HG03064 (cell line): ENCODE measurements at regions not wholly inside any gene's neighbourhood (a gene's known extent, or its start where the extent isn't known, plus 50 kb on each side); places are given as distances from the start of the nearest gene placed in this dataset.

ENCODE experiments used
- ATAC-seq: cut with Tn5 transposase; IDR thresholded peaks from one replicate; pipeline ENCODE4 v1.9.1; 2021; ENCODE audit warnings: low read depth; ENCODE audit not compliant: unreplicated experiment

DNA sequence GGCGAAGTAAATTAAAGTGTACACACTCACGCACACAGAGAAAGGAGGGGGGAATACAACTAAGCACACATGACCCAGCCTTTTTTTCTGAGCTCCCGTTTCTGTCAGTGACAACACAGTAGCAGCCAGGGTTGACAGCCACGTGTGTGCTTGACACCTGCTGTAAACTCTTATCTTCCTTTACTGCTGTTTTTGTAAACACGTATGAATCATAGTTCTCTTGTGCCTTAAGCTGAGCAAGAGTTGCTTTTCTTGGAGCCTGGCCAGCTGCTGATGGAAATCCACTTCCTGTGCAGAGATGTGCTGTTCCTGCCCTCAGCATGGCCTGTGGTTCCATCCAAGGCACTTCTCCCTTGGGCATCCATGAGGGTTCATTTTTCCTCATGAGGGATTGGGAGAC is 561.9 kb downstream of the GALR1 start:
- ATAC-seq, result no peak

DNA sequence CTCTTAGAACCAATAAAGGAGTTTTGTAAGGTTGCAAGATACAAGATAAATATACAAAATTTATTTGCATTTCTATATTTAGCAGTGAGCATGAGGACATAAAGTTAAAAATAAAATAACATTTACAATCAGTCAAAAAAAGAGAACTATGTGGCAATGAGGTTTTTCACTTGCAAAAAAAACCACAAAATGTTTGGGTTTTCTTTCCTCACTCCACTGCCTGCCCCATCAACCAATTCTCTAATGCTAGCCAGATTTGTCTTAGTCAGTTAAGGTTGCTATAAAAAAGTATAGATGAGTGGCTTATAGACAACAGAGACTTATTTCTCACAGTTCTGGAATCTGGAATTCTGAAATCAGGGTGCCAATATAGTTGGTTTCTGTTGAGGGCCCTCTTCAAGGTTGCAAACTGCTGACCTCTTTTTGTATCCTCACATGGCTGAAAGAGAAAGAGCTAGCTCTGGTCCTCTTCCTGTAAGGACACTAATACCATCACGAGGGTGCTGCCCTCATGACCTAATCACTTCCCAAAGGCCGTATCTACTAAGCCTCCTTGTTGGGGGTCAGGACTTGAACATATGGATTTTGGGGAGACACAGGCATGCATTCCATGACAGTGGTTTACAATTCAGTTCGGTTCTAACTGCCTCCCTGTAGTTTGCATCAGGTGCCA is 566.2 kb downstream of the GALR1 start:
- no peak for ATAC-seq

DNA sequence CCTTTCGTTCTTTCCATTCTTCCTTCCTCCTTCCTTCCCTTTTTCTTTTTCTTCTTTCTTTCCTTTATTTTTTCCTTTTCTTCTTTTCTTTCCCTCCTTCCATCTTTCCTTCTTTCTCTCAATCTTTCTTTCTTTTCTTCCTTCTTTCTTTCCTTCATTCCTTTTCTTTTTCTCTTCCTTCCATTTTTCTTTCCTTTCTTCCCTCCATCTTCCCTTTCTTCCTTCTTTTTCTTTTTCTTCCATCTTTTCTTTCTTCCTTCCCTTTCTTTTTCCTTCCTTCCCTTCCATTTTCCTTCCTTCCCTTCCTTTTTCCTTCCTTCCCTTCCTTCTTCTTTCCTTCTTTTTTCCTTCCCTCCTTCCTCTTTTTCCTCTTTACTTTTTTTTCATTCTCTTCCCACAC is 568.7 kb downstream of the GALR1 start:
- no peak for ATAC-seq

DNA sequence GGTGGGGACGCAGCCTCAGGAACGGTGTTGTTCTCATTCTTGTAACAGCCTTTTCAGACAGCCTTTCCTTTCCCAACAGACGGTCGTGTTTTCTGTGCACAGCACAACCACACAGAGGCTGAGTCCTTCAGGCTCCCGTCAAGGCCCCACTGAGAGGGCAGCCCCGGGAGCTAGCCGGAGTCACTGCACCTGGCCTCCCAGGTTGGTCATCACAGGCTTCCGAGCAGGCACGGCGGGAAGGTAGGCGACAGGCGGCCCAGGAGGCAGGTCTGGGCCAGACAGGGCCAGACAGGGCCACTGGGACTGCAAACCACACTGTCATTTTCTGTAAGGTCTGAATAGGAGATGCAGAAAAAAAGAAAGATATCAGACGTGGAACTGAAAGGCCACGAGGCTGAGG is 570.8 kb downstream of the GALR1 start:
- no peak for ATAC-seq

DNA sequence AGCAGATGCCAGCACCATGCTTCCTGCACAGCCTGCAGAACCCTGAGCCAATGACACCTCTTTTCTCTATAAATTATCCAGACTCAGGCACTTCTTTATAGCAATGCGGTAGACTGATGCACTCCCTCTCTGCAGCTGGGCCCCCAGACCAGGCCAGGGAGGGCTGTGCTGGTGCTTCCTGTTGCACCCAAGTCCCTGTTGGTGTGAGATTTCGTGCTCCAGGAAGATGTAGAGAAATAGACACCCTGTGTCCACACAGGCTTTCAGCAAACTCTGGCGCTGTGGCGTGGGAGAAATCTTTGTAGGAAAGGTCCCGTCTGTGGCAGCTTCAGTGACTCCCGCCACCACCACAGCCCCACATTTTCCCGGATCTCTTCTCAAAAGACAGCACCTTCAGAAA is 572.2 kb downstream of the GALR1 start:
- no peak for ATAC-seq

DNA sequence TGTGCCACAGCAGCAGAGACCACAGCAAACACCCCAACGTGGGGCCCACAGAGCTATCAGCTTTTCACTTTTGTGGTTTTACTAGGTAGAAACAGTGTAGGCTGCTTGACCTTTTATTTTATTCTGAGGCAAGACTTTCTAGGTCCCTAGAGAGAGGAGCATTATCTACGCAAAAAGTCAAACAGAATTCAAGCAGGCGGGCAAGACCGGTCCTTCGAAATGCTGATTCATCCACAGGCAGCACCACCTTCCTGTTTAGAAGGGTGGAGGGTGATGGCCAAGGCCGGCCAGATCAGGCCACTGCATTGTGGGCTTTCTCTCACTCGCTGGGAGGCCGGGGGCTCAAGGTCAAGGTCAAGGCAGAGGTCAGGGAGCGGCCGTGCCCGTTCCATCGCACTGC is 573.0 kb downstream of the GALR1 start:
- ATAC-seq, result no peak

DNA sequence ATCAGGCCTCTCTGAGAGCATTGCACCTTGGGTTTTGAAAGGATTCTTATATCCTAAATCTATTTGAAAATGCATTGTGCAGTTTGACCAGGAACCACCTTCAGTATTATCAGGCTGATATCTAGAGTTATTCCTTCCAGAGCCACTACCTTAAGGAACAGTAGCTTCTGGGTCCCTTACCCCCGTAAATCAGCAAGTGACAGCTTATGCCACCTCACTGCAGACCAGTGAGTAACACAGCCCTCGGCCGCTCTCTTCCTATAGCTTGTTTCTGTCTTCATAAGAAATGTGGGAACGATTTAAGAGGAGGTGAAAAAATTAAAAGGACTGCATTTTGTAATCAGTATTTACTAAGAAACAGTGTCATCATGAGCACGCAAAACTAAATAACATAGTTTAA is 584.2 kb downstream of the GALR1 start:
- no peak for ATAC-seq

GRCh38 chr18:77851802-77852201 is 602.2 kb downstream of the GALR1 start:
- no peak for ATAC-seq

DNA sequence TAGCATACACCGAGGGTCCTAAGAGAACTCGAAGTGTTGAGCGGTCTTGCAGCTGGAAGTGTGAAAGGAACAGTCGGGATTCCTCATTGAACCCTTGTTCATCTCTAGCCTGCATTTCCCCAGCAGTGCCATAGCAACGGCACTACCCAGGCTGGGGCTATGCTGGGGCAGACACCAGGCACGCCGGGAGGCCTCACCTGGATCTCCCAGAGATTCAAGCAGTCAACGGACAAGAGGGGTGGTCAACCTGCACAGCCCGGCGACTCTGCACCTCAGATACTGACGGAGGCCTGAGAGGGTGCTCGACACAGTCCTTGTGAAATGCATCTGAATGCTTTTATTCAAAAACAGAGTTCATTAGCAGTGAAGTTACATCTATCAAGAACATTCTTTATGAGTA is 604.2 kb downstream of the GALR1 start:
- no peak for ATAC-seq

GRCh38 chr18:77857678-77858655 is 608.3 kb downstream of the GALR1 start:
- ATAC-seq, result no peak

DNA sequence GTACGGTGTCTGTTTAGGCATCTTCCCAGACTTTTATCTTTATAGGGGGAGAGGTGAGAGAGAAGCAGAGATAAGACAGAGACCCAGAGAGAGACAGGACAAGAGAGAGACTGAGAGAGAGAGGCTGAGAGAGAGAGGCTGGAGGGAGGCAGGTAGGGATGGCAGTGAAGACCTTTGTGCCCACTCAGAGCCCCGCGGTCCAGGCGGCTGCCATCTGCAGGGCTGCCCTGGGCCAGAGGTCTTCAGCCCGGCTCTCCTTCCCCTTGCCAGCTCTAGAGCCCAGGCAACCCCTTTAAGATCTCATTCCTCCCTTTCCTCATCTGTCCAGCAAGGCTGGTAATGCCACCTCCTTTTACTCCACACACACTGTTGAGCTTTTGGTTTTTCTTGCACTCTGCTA is 610.0 kb downstream of the GALR1 start:
- ATAC-seq, result no peak

GRCh38 chr18:77862066-77862757 is 612.6 kb downstream of the GALR1 start:
- ATAC-seq, result no peak

GRCh38 chr18:77865853-77866252 is 616.2 kb downstream of the GALR1 start:
- ATAC-seq, result no peak

DNA sequence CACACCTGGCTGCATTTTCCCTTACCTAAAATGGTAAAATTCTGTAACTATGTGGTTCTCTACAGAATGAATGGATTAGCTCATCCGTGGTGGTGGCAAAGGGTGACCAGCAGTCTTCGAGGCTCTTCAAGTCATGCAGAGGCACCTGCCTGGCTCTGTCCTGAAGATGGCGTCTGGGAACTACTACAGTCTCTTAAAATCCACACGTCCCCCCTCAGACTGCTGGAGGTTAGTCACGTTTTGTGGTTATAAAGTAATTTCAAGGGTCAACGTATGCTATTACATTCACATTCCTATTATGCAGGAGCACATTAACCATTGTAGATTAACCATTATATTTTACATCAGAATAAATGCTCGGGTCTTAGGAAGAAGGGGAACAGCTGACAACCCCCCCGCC is 616.7 kb downstream of the GALR1 start:
- no peak for ATAC-seq

GRCh38 chr18:77870199-77870598 is 620.6 kb downstream of the GALR1 start:
- no peak for ATAC-seq

GRCh38 chr18:77870894-77871293 is 621.2 kb downstream of the GALR1 start:
- ATAC-seq, result no peak

- ATAC-seq, result no peak
Measured at GRCh38 chr18:77872166-77872565, 622.5 kb downstream of the GALR1 start.

- ATAC-seq, result no peak
Measured at GRCh38 chr18:77876319-77876865, 626.7 kb downstream of the GALR1 start.

- no peak for ATAC-seq
Measured at GRCh38 chr18:77879829-77880228, 630.2 kb downstream of the GALR1 start.

- ATAC-seq, result no peak
Measured at GRCh38 chr18:77884454-77884853, 634.8 kb downstream of the GALR1 start.

GRCh38 chr18:77894060-77894459 is 644.4 kb downstream of the GALR1 start:
- no peak for ATAC-seq
